ENCODE measurements at regions not wholly inside any gene's neighbourhood (a gene's known extent, or its start where the extent isn't known, plus 50 kb on each side); places are given as distances from the start of the nearest gene placed in this dataset.

GRCh38 chr6:11903645-11904044 lies 108.5 kb upstream of the HIVEP1 start:
- DNase-seq (ENCODE audit: low spot score), result no peak
- no peak for TF ChIP-seq CTCF (IDR thresholded peaks at IDR 0.05)
- ATAC-seq (ENCODE audit: low FRiP score), result no peak

- ATAC-seq (ENCODE audit: low FRiP score) (no peak), DNase-seq (ENCODE audit: low spot score) (no peak)
- no peak for TF ChIP-seq CTCF (IDR thresholded peaks at IDR 0.05)
These were observed 109.6 kb upstream of the HIVEP1 start for GRCh38 chr6:11902527-11902926.

- TF ChIP-seq CTCF (IDR thresholded peaks at IDR 0.05), result no peak
- DNase-seq (ENCODE audit: low spot score) (no peak), ATAC-seq (ENCODE audit: low FRiP score) (no peak)
These were observed 111.2 kb upstream of the HIVEP1 start for GRCh38 chr6:11900662-11901598.

GRCh38 chr6:11899645-11900044 lies 112.5 kb upstream of the HIVEP1 start:
- ATAC-seq (ENCODE audit: low FRiP score) (no peak), DNase-seq (ENCODE audit: low spot score) (no peak)
- no peak for TF ChIP-seq CTCF (IDR thresholded peaks at IDR 0.05)

GRCh38 chr6:11894212-11894611 lies 115.6 kb upstream of the ADTRP start:
- ATAC-seq (ENCODE audit: low FRiP score), result no peak
- TF ChIP-seq CTCF (IDR thresholded peaks at IDR 0.05), result no peak
- DNase-seq (ENCODE audit: low spot score), result no peak

- no peak for TF ChIP-seq CTCF (IDR thresholded peaks at IDR 0.05)
- no peak for ATAC-seq (ENCODE audit: low FRiP score)
- no peak for DNase-seq (ENCODE audit: low spot score)
These were observed 112.9 kb upstream of the ADTRP start for GRCh38 chr6:11891547-11891946.

GRCh38 chr6:11890849-11891248 lies 112.2 kb upstream of the ADTRP start:
- no peak for DNase-seq (ENCODE audit: low spot score)
- TF ChIP-seq CTCF (IDR thresholded peaks at IDR 0.05), result no peak
- ATAC-seq (ENCODE audit: low FRiP score), result no peak

Measured in omental fat pad (tissue), 3 donors.